ENCODE measurements at regions not wholly inside any gene's neighbourhood (a gene's known extent, or its start where the extent isn't known, plus 50 kb on each side); places are given as distances from the start of the nearest gene placed in this dataset.
A peak's percentile ranks its signal among the peaks of the same experiment; 100 is the strongest.

- no peaks in the 10 kb centered on the region for H3K36me3 ChIP-seq
- TF ChIP-seq, protein P1, sequence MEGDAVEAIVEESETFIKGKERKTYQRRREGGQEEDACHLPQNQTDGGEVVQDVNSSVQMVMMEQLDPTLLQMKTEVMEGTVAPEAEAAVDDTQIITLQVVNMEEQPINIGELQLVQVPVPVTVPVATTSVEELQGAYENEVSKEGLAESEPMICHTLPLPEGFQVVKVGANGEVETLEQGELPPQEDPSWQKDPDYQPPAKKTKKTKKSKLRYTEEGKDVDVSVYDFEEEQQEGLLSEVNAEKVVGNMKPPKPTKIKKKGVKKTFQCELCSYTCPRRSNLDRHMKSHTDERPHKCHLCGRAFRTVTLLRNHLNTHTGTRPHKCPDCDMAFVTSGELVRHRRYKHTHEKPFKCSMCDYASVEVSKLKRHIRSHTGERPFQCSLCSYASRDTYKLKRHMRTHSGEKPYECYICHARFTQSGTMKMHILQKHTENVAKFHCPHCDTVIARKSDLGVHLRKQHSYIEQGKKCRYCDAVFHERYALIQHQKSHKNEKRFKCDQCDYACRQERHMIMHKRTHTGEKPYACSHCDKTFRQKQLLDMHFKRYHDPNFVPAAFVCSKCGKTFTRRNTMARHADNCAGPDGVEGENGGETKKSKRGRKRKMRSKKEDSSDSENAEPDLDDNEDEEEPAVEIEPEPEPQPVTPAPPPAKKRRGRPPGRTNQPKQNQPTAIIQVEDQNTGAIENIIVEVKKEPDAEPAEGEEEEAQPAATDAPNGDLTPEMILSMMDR (IDR thresholded peaks at IDR 0.05): no peak
- H3K27ac ChIP-seq: no peak overlapping the region
- no peaks in the 10 kb centered on the region for H3K9me3 ChIP-seq
- no peaks in the 10 kb centered on the region for H3K4me1 ChIP-seq
- no peaks in the 10 kb centered on the region for H3K27me3 ChIP-seq
- H3K4me3 ChIP-seq: no peak overlapping the region
- peak; percentile 34 for DNase-seq (ENCODE audit: low spot score)
Observed at GRCh38 chr2:234309431-234309830, 187.4 kb downstream of the ARL4C start.

GRCh38 chr2:234308813-234309195, 188.1 kb downstream of the ARL4C start:
- Histone ChIP-seq H3K4me1 (no peaks in the 10 kb centered on the region), H3K27me3 (no peaks in the 10 kb centered on the region), H3K4me3 (no peak overlapping the region), H3K36me3 (no peaks in the 10 kb centered on the region), H3K27ac (no peak overlapping the region), H3K9me3 (no peaks in the 10 kb centered on the region)
- DNase-seq (ENCODE audit: low spot score): peak; percentile 66
- TF ChIP-seq, protein P1 (IDR thresholded peaks at IDR 0.05): no peak

GRCh38 chr2:234308073-234308812, 188.6 kb downstream of the ARL4C start:
- Histone ChIP-seq H3K27ac (no peak overlapping the region), H3K9me3 (no peaks in the 10 kb centered on the region), H3K4me3 (no peak overlapping the region), H3K4me1 (no peaks in the 10 kb centered on the region), H3K27me3 (no peaks in the 10 kb centered on the region), H3K36me3 (no peaks in the 10 kb centered on the region)
- TF ChIP-seq, protein P1 (IDR thresholded peaks at IDR 0.05): no peak
- no peak for DNase-seq (ENCODE audit: low spot score)

GRCh38 chr2:234307322-234307961, 189.4 kb downstream of the ARL4C start:
- no peaks in the 10 kb centered on the region for H3K9me3 ChIP-seq
- TF ChIP-seq, protein P1 (IDR thresholded peaks at IDR 0.05): no peak
- H3K36me3 ChIP-seq: no peaks in the 10 kb centered on the region
- H3K4me3 ChIP-seq: no peak overlapping the region
- no peaks in the 10 kb centered on the region for H3K4me1 ChIP-seq
- H3K27ac ChIP-seq: no peak overlapping the region
- H3K27me3 ChIP-seq: no peaks in the 10 kb centered on the region
- no peak for DNase-seq (ENCODE audit: low spot score)

DNA sequence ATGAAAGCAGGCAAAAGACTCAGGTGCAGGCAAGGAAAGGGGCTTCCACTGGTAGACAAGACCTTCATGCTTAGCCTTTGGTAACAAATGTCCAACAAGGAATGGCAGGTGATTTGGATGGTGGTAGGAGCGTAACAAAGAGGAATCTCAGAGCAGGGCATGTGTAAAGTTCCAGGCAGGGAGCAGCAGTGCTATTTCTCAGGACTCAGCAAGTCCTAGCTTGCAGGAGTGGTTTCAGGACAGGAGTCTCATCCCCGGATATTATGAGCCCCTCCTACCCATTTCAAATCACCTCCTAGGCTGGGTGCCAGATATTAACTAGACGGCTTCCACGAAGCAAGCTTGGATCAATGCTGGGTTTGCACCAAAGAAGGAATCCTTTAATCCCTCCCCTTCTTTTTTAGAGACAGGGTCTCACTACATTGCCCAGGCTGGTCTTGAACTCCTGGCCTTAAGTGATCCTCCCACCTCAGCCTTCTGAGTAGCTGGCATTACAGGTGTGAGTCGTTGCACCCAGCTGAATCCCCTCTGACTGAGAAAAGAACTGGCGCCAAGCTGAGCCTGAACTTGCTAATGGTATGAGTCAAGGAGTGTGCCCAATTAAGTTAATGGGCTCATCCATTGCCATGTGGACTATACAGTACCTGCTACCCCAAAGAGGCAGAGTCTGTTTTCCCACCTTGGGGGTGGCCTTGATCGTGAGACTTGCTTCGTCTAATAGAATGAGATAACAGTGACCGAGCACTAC, 190.3 kb downstream of the ARL4C start:
- H3K4me1 ChIP-seq: no peaks in the 10 kb centered on the region
- TF ChIP-seq, protein P1 (IDR thresholded peaks at IDR 0.05): no peak
- H3K9me3 ChIP-seq: no peaks in the 10 kb centered on the region
- H3K36me3 ChIP-seq: no peaks in the 10 kb centered on the region
- no peak overlapping the region for H3K4me3 ChIP-seq
- no peak for DNase-seq (ENCODE audit: low spot score)
- H3K27me3 ChIP-seq: no peaks in the 10 kb centered on the region
- no peak overlapping the region for H3K27ac ChIP-seq

Measured in right atrium auricular region (tissue), 2 donors.